ENCODE measurements at regions not wholly inside any gene's neighbourhood (a gene's known extent, or its start where the extent isn't known, plus 50 kb on each side); places are given as distances from the start of the nearest gene placed in this dataset.
"Not testable (repeated sequence)": the region's sequence is repeated elsewhere in the genome, so short reads cannot be mapped to it uniquely, and the experiment has no call there.

DNA sequence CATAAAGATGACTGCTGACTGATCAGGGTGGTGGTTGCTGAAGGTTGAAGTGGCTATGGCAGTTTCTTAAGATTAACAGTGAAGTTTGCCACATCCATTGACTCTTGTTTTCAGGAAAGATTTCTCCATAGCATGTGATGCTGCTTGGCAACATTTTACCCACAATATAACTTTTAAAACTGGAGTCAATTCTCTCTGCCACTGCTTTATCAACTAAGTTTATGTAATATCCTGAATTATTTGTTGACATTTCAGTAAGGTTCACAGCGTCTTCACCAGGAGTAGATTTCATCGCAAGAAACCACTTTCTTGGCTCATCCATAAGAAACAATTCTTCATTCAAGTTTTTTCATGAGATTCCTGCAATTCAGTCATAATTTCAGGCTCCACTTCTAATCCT, 166.5 kb upstream of the SPRY1 start:
- no peak for DNase-seq

DNA sequence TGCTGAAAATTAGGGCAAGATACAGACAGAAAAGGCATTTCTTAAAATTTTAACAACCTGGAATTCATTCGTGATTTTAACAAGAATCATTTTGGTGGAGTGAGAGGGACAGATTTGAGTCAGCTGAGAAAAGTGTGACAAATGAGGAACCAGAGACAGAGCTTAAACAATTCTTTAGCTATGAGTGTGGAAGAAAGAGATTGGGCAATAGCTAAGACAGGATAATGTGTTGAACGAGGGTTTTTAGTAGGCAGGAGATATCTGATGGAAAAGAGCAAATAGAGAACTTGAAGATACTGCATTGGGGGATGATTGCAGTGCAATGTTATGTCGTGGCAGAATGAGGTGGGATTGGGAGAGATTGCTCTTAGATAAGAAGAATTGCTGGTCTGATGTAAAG, 164.2 kb upstream of the SPRY1 start:
- no peak for DNase-seq

DNA sequence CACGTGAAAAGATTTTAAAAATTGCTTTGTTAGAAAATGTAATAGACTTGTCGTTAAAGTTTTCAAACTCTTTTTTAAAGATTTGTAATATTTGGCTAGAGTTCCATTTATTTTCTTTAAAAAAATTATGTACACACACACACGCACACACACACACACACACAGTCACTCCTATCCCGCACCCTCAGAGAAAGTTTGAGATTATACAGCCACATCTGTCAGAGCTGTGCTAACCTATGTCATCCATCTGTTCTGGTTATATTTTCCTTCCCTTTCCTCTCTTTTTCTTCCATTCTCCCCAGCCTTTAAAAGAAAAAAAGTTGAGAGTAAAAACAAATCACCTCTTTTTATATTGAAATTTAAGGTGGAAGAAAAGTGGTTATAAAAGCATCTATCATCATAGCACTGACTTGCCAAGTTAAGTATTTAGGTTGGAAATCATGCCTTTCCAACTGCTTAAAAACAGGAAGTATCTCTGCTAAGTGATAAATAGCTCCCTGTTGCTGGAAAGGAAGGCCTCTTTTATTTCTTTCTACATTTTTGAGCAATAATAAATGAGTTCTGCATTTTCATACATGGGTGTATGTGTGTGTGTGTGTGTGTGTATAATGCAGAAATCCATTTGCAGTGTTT, 163.3 kb upstream of the SPRY1 start:
- DNase-seq = no peak

DNA sequence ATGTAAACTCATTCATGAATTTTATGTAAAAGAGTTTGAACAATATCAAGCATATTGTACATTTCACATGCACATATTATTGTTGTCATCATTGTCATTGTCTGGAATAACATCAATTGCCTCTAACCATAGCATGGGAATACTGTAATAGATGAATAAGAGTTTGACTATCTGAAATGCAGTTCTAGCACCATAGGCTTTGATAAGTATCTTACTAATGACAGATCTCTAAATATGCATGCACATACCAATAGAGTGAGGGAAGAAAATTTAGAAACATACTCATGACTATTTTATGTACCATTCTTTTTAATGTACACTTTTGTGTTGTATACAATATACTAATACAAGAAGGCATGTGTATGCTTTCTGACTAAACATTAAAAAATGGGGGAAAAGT, 161.6 kb upstream of the SPRY1 start:
- no peak for DNase-seq

DNA sequence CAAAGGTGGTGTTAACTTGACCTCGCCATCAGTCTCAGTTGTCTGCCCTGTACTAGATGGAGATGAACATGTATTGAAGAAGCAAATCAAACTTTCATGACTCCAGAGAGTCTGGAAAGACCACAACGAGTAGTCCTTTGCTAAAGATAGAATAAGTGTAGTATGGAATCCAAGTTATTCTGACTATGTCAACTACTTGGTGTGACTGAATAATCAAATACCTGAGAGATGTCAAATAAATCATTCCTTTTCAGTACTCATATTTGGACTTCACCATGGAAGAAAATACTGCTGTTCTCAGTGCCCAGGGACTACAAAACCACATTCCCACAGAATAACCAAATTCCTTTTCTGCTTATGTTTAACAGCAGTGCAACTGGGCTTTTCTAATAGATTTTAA, 161.2 kb upstream of the SPRY1 start:
- DNase-seq = no peak

DNA sequence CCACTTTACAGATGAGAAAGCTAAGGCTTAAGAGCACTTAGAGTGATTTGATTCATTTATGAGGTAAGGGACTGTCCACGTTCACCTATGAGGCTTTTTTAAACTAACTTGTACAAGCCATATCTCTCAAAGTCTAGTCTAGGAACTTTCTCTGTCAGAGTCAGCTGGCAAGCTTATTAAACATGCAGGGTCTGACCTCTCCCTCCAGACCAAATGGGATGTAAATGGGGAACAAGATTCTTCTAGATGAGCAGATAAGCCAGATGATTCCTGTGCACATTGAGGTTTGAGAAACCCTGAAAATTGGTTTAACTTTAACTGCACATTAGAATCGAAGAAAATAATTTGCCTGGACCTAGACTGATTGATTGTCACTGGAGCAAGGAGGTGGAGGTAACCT, 160.0 kb upstream of the SPRY1 start:
- no peak for DNase-seq

DNA sequence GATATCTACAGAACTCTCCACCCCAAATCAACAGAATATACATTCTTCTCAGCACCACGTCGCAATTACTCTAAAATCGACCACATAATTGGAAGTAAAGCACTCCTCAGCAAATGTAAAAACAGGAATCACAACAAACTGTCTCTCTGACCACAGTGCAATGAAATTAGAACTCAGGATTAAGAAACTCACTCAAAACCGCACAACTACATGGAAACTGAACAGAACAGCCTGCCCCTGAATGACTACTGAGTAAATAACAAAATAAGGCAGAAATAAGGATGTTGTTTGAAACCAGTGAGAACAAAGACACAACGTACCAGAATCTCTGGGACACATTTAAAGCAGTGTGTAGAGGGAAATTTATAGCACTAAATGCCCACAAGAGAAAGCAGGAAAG, 156.3 kb upstream of the SPRY1 start:
- not testable (repeated sequence) for DNase-seq

DNA sequence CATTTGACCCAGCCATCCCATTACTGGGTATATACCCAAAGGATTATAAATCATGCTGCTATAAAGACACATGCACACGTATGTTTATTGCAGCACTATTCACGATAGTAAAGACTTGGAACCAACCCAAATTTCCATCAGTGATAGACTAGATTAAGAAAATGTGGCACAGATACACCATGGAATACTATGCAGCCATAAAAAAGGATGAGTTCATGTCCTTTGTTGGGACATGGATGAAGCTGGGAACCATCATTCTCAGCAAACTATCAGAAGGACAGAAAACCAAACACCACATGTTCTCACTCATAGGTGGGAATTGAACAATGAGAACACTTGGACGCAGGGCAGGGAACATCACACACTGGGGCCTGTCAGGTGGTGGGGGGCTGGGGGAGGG, 153.4 kb upstream of the SPRY1 start:
- DNase-seq = not testable (repeated sequence)

DNA sequence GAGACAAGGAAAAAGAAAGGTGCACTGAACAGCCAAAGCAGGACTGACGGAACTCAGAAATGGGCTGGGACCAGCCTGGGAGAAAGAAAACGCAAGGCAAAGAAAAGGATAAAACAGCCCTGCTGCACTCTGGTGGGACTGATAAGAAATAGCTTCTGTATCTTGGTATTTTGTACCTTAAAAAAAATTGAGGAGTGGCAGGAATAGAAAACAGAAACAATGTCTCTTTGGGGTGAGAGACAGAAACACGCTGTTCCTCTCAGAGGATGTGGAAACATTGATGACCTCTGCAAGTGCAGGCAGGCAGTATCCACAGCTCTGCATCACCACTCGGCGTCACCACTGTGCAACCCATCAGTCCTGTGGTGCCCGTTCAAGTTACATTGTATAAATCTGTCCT, 152.5 kb upstream of the SPRY1 start:
- DNase-seq = no peak

DNA sequence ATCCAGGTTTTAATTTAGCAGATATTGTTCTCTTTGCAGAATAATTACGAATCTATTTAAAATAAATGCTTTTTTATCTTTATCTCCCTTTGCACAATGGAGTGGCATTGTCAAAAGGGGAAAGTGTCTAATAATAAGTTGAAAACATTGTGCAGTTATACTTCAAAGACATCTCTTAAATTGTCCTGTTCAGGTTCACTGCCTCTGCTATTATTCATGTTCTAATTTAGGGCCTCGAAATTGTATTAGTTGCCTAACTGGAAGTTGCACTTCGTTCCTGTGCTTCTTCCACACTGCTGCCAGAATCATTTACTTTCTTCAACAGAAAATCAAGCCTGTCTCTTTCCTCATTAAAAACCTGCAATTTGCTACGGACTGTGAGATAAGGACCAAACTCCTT, 150.5 kb upstream of the SPRY1 start:
- DNase-seq = no peak

DNA sequence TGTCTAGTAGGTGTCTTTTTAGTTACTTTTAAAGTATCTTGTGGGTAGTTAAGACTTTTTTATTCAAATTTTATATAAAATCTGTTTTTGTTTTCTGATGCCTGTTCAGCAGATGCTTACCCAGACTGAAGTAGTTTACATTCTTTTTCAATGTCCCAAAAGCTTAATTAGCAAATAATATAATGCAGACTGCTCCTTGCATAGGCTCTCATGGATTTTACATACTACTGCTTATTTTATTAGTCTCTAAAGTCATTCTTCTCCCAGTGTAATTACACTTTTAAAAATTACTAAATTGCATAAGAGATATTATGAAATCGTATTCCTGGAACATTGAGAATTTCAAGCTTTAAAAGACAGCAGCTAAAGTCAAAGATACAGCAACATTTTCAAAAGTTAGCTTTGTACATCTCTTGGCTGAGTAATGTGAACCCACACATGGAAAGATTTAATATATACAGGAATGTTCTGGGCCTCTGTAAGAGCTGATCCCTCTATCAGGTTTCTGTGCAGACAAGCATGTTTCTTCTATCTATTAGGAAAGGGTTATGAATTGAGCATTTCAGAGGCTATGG, 148.4 kb upstream of the SPRY1 start:
- DNase-seq = no peak

DNA sequence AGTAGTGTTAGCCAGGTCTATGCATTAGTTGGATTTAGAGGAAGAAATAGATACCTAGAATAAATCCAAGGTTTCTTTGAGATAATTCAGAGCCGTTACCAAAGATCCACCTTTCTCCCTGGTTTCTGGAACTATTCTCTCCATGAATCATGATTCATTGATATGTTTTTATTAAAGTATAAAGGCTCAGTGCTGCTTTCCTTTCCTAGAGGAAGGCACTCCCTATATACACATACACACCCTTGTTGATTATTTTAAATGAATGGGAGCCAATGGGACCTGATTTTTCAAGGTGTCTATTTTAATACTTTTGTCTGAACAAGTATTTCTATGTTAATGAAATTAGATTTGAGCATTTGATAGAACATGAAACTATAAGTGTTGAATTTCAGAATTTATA, 146.8 kb upstream of the SPRY1 start:
- DNase-seq = no peak

DNA sequence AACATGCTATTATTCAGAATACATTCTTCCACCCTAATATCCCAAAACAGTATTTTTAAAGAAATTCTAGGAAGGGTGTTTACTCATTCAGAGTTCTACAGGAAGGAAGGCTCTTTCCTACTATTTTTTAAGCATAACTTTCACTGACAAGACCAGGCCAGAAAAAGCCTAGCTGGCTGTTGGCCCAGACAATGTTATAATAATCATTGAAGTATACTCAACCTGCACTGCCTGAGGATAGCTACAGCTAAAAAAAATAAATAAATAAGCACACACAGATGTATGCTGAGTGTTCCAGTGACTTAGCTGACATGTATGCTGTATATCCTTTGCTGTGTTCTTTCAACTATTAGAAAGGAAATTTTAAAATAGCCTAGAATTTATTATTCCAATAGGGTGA, 145.8 kb upstream of the SPRY1 start:
- DNase-seq = no peak

DNA sequence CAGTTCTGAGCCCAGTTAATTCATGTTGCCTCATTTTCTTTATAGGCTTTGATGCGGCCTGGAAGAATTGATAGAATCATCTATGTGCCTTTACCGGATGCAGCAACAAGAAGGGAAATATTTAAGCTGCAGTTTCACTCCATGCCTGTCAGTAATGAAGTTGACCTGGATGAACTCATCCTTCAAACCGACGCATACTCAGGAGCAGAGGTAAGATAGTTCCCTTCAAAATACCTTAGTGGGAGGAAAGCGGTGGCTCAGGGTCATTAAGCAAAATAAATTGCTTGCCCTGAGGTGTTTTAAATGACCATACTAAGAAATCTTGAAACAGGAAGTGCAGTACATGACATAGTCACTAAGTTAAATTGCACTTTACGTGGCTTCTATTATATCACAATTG, 140.6 kb upstream of the SPRY1 start:
- no peak for DNase-seq

DNA sequence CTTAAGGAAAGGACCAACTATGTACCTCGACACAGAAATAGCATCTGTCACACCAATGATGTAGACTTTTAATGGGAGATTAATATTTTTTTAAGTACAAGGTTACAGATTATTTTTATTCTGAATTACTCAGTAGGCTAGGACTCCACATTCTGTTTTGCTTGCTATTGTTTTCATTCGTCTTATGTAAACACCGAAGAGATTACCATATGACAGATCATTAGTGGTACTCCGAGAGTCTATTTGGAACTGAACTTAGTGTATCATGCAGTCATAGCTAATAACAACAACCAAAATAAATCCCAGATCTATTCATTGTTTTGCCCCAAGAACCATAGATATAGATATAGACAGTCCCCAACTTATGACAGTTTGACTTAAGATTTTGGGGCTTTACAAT, 139.7 kb upstream of the SPRY1 start:
- DNase-seq = no peak

DNA sequence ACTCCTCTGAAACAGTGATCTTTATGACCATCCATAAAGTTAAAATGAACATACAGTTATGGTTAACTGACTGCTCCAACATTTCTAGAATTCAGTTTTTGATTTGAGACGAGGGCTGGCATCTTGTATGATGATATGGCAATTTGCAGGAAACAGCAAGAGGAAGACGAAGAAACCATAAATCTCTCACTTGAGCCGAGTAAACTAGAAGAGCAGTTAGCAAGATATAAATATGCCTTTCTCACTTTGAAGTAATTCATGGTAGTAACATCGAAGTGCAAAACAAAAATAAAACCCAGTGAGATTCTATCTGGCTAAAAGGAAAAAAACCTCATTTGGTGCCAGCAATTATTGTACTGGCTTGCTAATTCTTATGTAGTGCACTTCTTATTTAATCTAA, 139.0 kb upstream of the SPRY1 start:
- DNase-seq = no peak

DNA sequence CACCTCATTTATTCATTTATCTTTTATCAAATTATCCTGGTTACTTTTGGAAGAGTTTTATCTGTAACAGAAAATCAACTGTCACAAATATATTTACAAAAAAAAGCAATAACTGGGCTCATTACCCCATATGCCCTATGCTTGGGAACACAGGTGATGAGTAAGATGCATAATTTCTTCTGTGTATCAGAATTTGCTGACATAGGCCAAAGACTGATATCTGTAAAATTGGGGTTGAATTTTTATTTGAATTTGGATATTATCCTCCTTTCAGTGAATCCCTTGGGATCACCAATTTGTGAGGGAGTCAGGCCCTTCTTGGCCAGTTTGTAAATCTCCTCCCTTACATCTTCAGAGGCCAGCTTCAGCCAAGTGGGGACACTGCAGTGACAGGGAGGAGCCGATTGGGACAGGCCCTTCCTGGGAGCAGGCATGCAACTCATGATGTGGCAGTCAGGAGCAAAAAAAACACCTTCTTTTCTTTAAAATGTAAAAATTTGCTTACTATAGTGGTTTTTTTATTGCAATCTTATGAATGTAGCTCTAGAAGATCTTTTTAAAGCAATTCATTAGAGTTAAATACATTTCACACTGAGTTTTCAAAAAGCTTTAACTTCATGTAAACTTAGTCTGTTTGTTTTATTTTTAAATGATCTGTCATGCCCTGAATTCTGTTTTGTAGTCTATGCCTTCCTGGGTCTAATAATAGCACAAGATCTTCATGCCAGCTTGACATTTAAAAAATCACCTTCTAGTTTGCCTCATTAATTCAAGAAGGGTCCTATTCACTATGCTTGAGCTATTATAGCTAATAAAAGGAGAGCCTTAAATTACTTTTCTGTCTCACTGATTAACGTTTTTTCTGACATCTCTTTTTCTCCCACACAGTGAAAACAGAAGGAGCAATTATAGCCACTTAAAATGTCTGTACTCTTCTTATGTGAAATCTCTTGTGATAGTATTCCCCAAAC, 136.6 kb upstream of the SPRY1 start:
- no peak for DNase-seq

DNA sequence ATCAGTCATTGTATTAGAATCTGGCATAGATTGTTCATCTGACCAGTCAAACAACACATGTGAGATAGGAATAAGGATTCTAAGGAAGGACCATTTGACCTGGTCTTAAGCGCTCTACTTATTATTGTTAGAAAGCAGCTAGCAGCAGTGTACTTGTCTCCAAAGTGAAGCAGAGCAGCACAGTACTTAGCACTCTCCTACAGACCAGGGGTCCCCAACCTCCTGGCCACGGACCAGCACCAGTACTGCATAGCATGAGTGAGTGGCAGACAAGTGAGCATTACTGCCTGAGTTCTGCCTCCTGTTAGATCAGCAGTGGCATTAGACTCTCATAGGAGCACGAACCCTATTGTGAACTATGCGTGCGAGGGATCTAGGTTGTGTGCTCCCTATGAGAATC, 135.9 kb upstream of the SPRY1 start:
- DNase-seq = no peak

DNA sequence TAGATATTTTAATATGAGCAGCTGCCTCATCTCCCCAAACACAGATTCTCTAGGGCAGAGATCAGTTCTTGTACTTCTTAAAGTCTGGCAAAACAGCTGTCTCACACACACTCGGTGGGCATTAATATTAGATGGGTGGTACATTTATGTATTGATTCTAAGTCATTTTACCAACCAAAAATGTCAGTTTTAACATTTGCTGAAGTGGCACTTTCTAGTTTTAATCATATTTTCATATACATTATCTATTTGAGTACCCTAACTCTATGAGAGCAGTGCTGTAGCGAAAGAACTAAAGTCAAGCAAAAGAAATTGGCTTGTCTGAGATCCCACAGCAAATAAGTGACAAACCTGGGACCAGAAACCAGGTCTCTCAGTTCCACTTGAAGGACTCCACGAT, 134.5 kb upstream of the SPRY1 start:
- DNase-seq = no peak

DNA sequence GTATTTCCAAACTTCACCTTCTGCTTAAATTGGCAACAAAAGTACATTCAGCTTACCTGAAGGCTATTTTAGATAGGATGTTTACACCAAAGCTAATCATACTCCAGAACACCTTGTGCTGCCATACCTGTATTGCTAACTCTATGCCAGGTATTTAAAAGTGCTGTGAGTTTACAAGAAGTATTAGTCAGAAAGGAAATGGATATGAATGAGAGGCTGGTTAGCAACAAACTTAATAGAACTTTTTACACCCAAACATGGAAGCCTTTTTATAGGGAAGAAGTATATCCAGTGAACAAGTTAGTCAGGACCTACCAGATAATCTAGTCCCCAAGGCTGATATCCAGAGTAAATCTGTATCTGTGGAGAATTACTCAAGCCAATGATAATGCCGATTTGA, 131.2 kb upstream of the SPRY1 start:
- no peak for DNase-seq

DNA sequence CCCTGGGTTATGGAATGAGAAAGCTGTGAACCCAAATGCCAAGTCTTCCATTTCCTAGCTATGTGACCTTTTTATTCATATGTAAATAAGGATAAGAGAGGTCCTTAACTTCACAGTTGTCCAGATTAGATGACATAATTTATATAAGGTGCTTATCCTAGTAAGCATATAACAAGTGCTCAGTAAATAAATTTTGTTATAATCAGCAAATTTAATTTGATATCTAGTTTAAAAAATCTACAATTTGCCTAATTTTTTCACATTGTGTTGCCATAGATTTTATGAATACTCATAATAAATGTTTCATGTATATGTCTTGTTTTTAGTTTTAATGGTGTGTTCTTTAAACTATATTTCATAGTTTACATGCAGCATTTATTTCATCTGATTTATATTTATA, 130.4 kb upstream of the SPRY1 start:
- DNase-seq = no peak

DNA sequence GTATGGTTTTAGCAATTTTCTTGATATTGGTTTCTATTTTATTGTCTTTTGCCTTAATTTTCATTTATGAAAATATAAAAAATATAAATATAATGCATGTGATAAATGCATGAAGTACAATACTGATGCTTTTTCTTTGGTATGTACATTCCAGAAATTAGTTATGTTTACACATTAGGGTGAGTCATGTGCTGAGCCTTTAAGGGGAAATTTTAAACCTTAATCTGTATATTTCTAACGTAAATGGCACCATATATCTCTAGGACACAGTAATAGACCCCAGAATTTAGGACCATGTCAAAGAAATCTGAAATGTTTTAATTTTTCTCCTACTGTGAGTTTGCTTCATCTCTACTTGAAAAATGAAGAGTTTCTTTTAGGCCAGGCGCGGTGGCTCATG, 117.8 kb upstream of the SPRY1 start:
- DNase-seq = no peak

DNA sequence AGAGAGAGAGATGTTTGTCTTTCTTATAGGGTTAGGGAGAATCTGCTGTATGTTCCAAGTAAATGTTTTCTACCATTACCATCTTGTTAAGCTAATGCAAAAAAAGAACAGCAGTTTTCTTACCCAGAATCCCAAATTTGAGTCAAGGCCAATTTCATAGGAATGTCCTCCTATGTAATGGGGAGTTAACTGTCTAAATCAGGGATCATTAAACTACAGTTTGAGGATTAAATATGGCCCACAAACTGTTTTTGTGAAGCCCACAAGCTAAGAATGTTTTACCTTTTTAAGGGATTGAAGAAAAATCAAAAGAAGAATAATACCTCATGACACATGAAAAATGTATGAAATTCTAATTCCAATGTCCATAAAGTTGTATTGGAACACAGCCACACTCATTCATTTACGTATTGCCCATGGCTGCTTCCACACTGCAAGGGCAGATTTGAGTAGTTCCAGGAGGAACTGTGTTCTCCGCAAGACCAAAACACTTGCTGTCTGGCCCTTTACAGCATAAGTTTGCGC, 113.2 kb upstream of the SPRY1 start:
- DNase-seq = no peak

DNA sequence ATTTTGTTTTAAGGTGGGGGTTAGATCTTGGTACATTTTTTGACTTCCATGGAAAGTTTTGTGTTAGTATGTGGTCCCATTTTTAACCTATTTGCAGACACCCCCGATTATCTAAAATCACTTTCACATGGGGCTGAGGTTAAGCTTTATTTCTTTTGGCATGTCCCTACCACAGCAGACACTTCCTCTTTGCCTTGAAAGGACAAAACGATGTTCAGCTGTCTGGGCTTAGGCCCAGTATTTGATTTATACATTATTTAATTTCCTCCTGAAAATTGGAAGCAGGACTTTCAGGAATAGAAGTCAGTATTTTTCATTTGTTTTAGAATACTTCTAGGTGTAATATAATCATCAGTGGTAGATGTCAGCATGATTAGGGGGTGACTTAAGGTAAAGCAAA, 112.4 kb upstream of the SPRY1 start:
- DNase-seq = no peak
